ENCODE measurements at regions not wholly inside any gene's neighbourhood (a gene's known extent, or its start where the extent isn't known, plus 50 kb on each side); places are given as distances from the start of the nearest gene placed in this dataset.

DNA sequence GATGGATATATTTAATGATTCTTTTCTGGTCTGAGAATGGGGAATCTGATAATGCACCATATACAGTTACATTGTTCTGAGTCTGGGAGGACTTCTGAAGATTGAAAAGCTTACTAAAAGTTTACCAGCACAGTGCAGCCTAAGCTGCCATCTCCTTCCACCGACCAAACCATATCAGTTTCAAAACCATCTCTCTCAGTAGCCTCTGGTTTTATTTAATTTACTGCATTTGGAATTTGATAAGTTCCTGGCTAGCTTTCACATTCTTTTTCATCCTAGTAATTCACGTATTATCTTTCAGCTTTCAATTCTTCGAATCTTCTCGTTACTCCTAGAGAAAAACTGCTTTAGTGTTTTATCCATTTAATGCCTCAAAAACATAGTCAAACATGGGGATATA lies 181.4 kb upstream of the HCCS start:
- Histone ChIP-seq H3K9me3 (no peaks in the 10 kb centered on the region), H3K4me3 (no peak overlapping the region), H3K4me1 (no peaks in the 10 kb centered on the region), H3K4me2 (no peak overlapping the region), H3K27ac (no peak overlapping the region)
- TF ChIP-seq POLR2A (IDR thresholded peaks at IDR 0.05; ENCODE audit: low read length) = no peak
- no peak for TF ChIP-seq NR3C1 (IDR thresholded peaks at IDR 0.05)
- no peak for TF ChIP-seq RCOR1 (IDR thresholded peaks at IDR 0.05; ENCODE audit: low read depth, low read length)
- TF ChIP-seq HDAC2 (IDR thresholded peaks at IDR 0.05) = no peak
- TF ChIP-seq CHD4 (IDR thresholded peaks at IDR 0.05; ENCODE audit: borderline replicate concordance) = no peak
- no peak for TF ChIP-seq ZNF302 (CRISPR knock-in tag; IDR thresholded peaks at IDR 0.05)
- TF ChIP-seq, protein P1, sequence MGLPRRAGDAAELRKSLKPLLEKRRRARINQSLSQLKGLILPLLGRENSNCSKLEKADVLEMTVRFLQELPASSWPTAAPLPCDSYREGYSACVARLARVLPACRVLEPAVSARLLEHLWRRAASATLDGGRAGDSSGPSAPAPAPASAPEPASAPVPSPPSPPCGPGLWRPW (IDR thresholded peaks at IDR 0.05) = no peak
- no peak for TF ChIP-seq RFX5 (IDR thresholded peaks at IDR 0.05)
- TF ChIP-seq ZC3H11A (IDR thresholded peaks at IDR 0.05) = no peak
- no peak for TF ChIP-seq JUN (IDR thresholded peaks at IDR 0.05)
- no peak for TF ChIP-seq MYC (IDR thresholded peaks at IDR 0.05; ENCODE audit: borderline replicate concordance, low read length)
- no peak for TF ChIP-seq FOSB (CRISPR knock-in tag; IDR thresholded peaks at IDR 0.05)
- no peak for TF ChIP-seq RAD21 (conservative IDR thresholded peaks at IDR 0.05 in 1 of 2, IDR thresholded peaks at IDR 0.05 in 1 of 2)
- TF ChIP-seq GATA3 (IDR thresholded peaks at IDR 0.05; ENCODE audit: borderline replicate concordance) = no peak
- TF ChIP-seq TFCP2L1 (CRISPR knock-in tag; IDR thresholded peaks at IDR 0.05) = no peak
- no peak for TF ChIP-seq EHMT2 (IDR thresholded peaks at IDR 0.05; ENCODE audit: low read depth)
- no peak for TF ChIP-seq EP300 (IDR thresholded peaks at IDR 0.05)
- TF ChIP-seq SMC3 (IDR thresholded peaks at IDR 0.05) = no peak
- TF ChIP-seq JUNB (IDR thresholded peaks at IDR 0.05) = no peak
- POLR2A ChIA-PET = no interaction called here
- CTCF ChIA-PET = no interaction called here
- DNase-seq (ENCODE audit: low read depth in 1 of 2, low spot score in 1 of 2) (no peak), ATAC-seq (no peak), FAIRE-seq (no peak)
- WGBS (ENCODE audit: missing lambda C conversion rate) = 73% methylated on average over 4 of the region's 4 CpGs

DNA sequence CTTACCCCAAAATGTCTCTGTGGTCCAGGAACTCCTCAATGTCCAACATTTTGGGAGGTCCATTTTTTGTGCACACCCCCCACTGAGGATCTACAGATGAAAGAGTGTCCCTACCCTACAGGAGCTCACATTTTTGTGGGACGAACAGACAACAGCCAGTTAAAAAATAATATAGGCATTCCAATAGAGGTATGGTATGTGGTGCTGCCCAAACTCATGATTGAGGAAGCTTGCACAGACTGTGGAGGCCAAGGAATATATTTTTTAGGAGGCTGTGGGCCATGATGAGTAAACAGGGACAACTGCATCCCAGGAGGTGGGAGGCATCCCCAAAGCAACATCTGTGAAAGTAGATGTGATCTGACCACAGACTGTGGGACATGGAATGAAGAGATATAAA lies 181.0 kb upstream of the HCCS start:
- POLR2A ChIA-PET = no interaction called here
- CTCF ChIA-PET = no interaction called here
- Histone ChIP-seq H3K4me3 (no peak overlapping the region), H3K27ac (no peak overlapping the region), H3K4me2 (no peak overlapping the region), H3K4me1 (no peaks in the 10 kb centered on the region), H3K9me3 (no peaks in the 10 kb centered on the region)
- 64% methylated on average over 1 of the region's 1 CpG for WGBS (ENCODE audit: missing lambda C conversion rate)
- no peak for TF ChIP-seq ESRRA (IDR thresholded peaks at IDR 0.05; ENCODE audit: borderline replicate concordance, low read length)
- TF ChIP-seq MAZ (IDR thresholded peaks at IDR 0.05; ENCODE audit: borderline replicate concordance, low read depth, low read length) = no peak
- no peak for TF ChIP-seq USF2 (IDR thresholded peaks at IDR 0.05)
- TF ChIP-seq MAFK (IDR thresholded peaks at IDR 0.05; ENCODE audit: partially characterized antibody) = no peak
- TF ChIP-seq PHF8 (IDR thresholded peaks at IDR 0.05; ENCODE audit: borderline replicate concordance, low read depth) = no peak
- TF ChIP-seq, protein P2, sequence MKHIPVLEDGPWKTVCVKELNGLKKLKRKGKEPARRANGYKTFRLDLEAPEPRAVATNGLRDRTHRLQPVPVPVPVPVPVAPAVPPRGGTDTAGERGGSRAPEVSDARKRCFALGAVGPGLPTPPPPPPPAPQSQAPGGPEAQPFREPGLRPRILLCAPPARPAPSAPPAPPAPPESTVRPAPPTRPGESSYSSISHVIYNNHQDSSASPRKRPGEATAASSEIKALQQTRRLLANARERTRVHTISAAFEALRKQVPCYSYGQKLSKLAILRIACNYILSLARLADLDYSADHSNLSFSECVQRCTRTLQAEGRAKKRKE (CRISPR knock-in tag; IDR thresholded peaks at IDR 0.05; ENCODE audit: low read depth) = no peak
- TF ChIP-seq, protein P3, sequence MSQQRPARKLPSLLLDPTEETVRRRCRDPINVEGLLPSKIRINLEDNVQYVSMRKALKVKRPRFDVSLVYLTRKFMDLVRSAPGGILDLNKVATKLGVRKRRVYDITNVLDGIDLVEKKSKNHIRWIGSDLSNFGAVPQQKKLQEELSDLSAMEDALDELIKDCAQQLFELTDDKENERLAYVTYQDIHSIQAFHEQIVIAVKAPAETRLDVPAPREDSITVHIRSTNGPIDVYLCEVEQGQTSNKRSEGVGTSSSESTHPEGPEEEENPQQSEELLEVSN (IDR thresholded peaks at IDR 0.05; ENCODE audit: borderline replicate concordance, low read depth) = no peak
- TF ChIP-seq TFCP2L1 (CRISPR knock-in tag; IDR thresholded peaks at IDR 0.05) = no peak
- TF ChIP-seq, protein P4, sequence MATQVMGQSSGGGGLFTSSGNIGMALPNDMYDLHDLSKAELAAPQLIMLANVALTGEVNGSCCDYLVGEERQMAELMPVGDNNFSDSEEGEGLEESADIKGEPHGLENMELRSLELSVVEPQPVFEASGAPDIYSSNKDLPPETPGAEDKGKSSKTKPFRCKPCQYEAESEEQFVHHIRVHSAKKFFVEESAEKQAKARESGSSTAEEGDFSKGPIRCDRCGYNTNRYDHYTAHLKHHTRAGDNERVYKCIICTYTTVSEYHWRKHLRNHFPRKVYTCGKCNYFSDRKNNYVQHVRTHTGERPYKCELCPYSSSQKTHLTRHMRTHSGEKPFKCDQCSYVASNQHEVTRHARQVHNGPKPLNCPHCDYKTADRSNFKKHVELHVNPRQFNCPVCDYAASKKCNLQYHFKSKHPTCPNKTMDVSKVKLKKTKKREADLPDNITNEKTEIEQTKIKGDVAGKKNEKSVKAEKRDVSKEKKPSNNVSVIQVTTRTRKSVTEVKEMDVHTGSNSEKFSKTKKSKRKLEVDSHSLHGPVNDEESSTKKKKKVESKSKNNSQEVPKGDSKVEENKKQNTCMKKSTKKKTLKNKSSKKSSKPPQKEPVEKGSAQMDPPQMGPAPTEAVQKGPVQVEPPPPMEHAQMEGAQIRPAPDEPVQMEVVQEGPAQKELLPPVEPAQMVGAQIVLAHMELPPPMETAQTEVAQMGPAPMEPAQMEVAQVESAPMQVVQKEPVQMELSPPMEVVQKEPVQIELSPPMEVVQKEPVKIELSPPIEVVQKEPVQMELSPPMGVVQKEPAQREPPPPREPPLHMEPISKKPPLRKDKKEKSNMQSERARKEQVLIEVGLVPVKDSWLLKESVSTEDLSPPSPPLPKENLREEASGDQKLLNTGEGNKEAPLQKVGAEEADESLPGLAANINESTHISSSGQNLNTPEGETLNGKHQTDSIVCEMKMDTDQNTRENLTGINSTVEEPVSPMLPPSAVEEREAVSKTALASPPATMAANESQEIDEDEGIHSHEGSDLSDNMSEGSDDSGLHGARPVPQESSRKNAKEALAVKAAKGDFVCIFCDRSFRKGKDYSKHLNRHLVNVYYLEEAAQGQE (IDR thresholded peaks at IDR 0.05) = no peak
- no peak for FAIRE-seq
- no peak for ATAC-seq
- no peak for DNase-seq (ENCODE audit: low read depth in 1 of 2, low spot score in 1 of 2)
